Mammary epithelial cell (primary cell): ENCODE measurements at regions not wholly inside any gene's neighbourhood (a gene's known extent, or its start where the extent isn't known, plus 50 kb on each side); places are given as distances from the start of the nearest gene placed in this dataset.

Experiments used
- CTCF ChIP-seq, 2 donors: IDR thresholded peaks in 1 of 2; conservative IDR thresholded peaks in 1 of 2; 2 replicates each; pipeline ENCODE4 v1.5.1; 2011 to 2012; ENCODE audit warnings: inconsistent platforms in 2 of 2, low read length in 2 of 2, mild to moderate bottlenecking in 2 of 2, control low read depth in 1 of 2, low read depth in 1 of 2; ENCODE audit not compliant: insufficient read depth in 1 of 2; ENCODE audit errors: extremely low read depth in 1 of 2
- EZH2 ChIP-seq: IDR thresholded peaks from 2 replicates; pipeline ENCODE4 v1.6.1; 2012; ENCODE audit warnings: low read length, inconsistent platforms, borderline replicate concordance

GRCh38 chr10:123316776-123317175 lies 162.6 kb downstream of the BUB3 start:
- TF ChIP-seq CTCF (conservative IDR thresholded peaks at IDR 0.05 in 1 of 2, IDR thresholded peaks at IDR 0.05 in 1 of 2; ENCODE audit: extremely low read depth in 1 of 2, insufficient read depth in 1 of 2, low read depth in 1 of 2, low read length in 2 of 2), result no peak
- TF ChIP-seq EZH2, result no peak
